ENCODE measurements at regions not wholly inside any gene's neighbourhood (a gene's known extent, or its start where the extent isn't known, plus 50 kb on each side); places are given as distances from the start of the nearest gene placed in this dataset.

- Mint-ChIP-seq H3K36me3 (ENCODE audit: insufficient read depth, unreplicated experiment) (no peaks in the 10 kb centered on the region), H3K27me3 (ENCODE audit: insufficient read depth, unreplicated experiment) (peaks cover 46% of the 10 kb centered on the region), H3K4me1 (ENCODE audit: insufficient read depth, unreplicated experiment) (no peaks in the 10 kb centered on the region), H3K27ac (ENCODE audit: low read depth, unreplicated experiment) (no peak overlapping the region), H3K9me3 (ENCODE audit: unreplicated experiment) (no peaks in the 10 kb centered on the region), H3K4me3 (ENCODE audit: unreplicated experiment) (no peak overlapping the region)
- ChIA-PET CTCF (no interaction called here), POLR2A (no interaction called here)
- TF ChIP-seq, protein P1, sequence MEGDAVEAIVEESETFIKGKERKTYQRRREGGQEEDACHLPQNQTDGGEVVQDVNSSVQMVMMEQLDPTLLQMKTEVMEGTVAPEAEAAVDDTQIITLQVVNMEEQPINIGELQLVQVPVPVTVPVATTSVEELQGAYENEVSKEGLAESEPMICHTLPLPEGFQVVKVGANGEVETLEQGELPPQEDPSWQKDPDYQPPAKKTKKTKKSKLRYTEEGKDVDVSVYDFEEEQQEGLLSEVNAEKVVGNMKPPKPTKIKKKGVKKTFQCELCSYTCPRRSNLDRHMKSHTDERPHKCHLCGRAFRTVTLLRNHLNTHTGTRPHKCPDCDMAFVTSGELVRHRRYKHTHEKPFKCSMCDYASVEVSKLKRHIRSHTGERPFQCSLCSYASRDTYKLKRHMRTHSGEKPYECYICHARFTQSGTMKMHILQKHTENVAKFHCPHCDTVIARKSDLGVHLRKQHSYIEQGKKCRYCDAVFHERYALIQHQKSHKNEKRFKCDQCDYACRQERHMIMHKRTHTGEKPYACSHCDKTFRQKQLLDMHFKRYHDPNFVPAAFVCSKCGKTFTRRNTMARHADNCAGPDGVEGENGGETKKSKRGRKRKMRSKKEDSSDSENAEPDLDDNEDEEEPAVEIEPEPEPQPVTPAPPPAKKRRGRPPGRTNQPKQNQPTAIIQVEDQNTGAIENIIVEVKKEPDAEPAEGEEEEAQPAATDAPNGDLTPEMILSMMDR (IDR thresholded peaks at IDR 0.05; ENCODE audit: unreplicated experiment) = no peak
- DNase-seq (ENCODE audit: unreplicated experiment) = no peak
- BruUV-seq (replicated peaks) = no TSS peak
- intact Hi-C loops (cut with micrococcal nuclease) = no loop called here
Observed at GRCh38 chr18:41490861-41491260, 464.2 kb upstream of the PIK3C3 start.

DNA sequence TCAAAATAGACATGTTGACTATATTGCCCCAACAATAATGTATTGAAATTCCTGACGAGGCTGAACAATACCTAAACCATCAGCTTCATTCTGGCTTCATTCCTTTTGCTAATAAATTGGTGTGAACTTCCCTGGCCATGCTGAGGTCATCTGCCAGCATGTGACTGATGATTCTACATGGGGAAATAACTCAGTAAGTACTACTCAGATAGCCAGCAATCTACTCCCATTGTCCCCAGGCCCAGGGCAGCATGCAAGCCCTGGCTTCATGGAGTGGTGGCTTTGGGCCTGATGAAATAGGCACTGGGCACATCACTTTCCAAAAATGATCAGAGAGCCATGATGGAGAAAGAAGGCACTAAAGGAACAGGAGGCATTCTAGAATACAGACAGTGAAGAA, 468.5 kb upstream of the PIK3C3 start:
- Mint-ChIP-seq H3K4me3 (ENCODE audit: unreplicated experiment) (no peak overlapping the region), H3K9me3 (ENCODE audit: unreplicated experiment) (no peaks in the 10 kb centered on the region), H3K4me1 (ENCODE audit: insufficient read depth, unreplicated experiment) (no peaks in the 10 kb centered on the region), H3K36me3 (ENCODE audit: insufficient read depth, unreplicated experiment) (no peaks in the 10 kb centered on the region), H3K27ac (ENCODE audit: low read depth, unreplicated experiment) (no peak overlapping the region), H3K27me3 (ENCODE audit: insufficient read depth, unreplicated experiment) (peaks cover 19% of the 10 kb centered on the region)
- TF ChIP-seq, protein P1 (IDR thresholded peaks at IDR 0.05; ENCODE audit: unreplicated experiment) = no peak
- ChIA-PET CTCF (no interaction called here), POLR2A (no interaction called here)
- intact Hi-C loops (cut with micrococcal nuclease) = no loop called here
- no TSS peak for BruUV-seq (replicated peaks)
- no peak for DNase-seq (ENCODE audit: unreplicated experiment)

DNA sequence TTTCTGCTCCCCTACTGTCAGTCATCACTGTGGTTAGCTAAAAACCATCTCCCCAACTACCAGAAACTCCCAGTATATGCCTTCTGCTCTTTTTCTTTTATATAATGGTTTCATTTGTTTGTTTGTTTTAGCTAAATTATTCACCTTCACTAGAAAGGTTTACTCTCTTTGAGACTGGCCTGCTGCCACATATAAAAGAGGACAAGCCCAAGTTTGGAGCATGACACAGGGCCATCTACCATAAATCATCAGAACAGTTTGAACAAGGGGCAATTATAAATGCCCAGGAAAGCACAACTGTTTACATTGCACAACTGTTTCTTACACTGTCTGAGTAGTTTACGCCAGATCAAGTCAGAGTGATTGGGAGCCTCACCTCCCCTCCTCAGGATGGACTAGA, 471.0 kb upstream of the PIK3C3 start:
- POLR2A ChIA-PET = interaction anchor here (0.5 kb wide), 1 partner anchor 1722 kb away, joined by 4 read pairs; no protein-coding TSS in a partner anchor
- Mint-ChIP-seq H3K27me3 (ENCODE audit: insufficient read depth, unreplicated experiment) (peaks cover 21% of the 10 kb centered on the region), H3K36me3 (ENCODE audit: insufficient read depth, unreplicated experiment) (no peaks in the 10 kb centered on the region), H3K9me3 (ENCODE audit: unreplicated experiment) (no peaks in the 10 kb centered on the region), H3K27ac (ENCODE audit: low read depth, unreplicated experiment) (no peak overlapping the region), H3K4me1 (ENCODE audit: insufficient read depth, unreplicated experiment) (no peaks in the 10 kb centered on the region), H3K4me3 (ENCODE audit: unreplicated experiment) (no peak overlapping the region)
- CTCF ChIA-PET = no interaction called here
- intact Hi-C loops (cut with micrococcal nuclease) = no loop called here
- BruUV-seq (replicated peaks) = no TSS peak
- TF ChIP-seq, protein P1 (IDR thresholded peaks at IDR 0.05; ENCODE audit: unreplicated experiment) = no peak
- no peak for DNase-seq (ENCODE audit: unreplicated experiment)

- Mint-ChIP-seq H3K4me3 (ENCODE audit: unreplicated experiment) (no peak overlapping the region), H3K27ac (ENCODE audit: low read depth, unreplicated experiment) (no peak overlapping the region), H3K4me1 (ENCODE audit: insufficient read depth, unreplicated experiment) (no peaks in the 10 kb centered on the region), H3K36me3 (ENCODE audit: insufficient read depth, unreplicated experiment) (no peaks in the 10 kb centered on the region), H3K9me3 (ENCODE audit: unreplicated experiment) (no peaks in the 10 kb centered on the region), H3K27me3 (ENCODE audit: insufficient read depth, unreplicated experiment) (peaks cover 37% of the 10 kb centered on the region)
- TF ChIP-seq, protein P1 (IDR thresholded peaks at IDR 0.05; ENCODE audit: unreplicated experiment) = no peak
- POLR2A ChIA-PET = no interaction called here
- DNase-seq (ENCODE audit: unreplicated experiment) = no peak
- intact Hi-C loops (cut with micrococcal nuclease) = no loop called here
- CTCF ChIA-PET = interaction anchor here (0.6 to 1.0 kb wide), 2 partner anchors 15 to 20 kb away, joined by 3 to 6 read pairs; no protein-coding TSS in a partner anchor
- BruUV-seq (replicated peaks) = no TSS peak
Observed at GRCh38 chr18:41482501-41482900, 472.5 kb upstream of the PIK3C3 start.

Data from MCF 10A (cell line).